D721Med (cell line): ENCODE measurements at regions not wholly inside any gene's neighbourhood (a gene's known extent, or its start where the extent isn't known, plus 50 kb on each side); places are given as distances from the start of the nearest gene placed in this dataset.

ENCODE experiments used
- DNase-seq: peaks from one replicate; pipeline ENCODE4 v3.0.0; 2011; ENCODE audit warnings: low spot score; ENCODE audit not compliant: insufficient read length
- FAIRE-seq: peaks from 2 replicates; lab custom pipeline; 2011; peaks lifted over from hg19 to GRCh38; lab: Jason Lieb, UNC
- TF ChIP-seq, protein P1 (sequence below): IDR thresholded peaks from 2 replicates; pipeline ENCODE4 v1.5.1; 2012; ENCODE audit warnings: mild to moderate bottlenecking, control low read depth; ENCODE audit not compliant: insufficient read depth; ENCODE audit errors: missing control alignments

DNA sequence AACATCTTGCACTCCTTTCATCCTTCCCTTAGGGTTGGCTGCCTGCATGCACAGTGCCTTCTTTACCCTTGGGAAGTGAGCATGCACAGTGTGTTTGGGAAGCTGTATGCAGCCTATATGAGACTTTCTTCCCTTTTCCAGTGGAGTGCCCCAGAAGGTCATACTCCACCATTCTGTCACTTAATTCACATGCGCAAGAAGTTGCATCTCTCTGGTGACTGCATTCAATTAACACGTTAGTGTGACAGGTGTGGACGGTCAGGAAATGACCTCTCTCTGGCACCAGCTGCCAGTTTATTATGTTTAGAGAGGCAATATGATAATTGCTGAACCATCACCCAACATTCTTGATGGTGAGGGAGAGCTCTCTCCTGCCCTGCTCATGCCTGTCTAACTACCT, 770.0 kb downstream of the FLRT2 start:
- TF ChIP-seq, protein P1, sequence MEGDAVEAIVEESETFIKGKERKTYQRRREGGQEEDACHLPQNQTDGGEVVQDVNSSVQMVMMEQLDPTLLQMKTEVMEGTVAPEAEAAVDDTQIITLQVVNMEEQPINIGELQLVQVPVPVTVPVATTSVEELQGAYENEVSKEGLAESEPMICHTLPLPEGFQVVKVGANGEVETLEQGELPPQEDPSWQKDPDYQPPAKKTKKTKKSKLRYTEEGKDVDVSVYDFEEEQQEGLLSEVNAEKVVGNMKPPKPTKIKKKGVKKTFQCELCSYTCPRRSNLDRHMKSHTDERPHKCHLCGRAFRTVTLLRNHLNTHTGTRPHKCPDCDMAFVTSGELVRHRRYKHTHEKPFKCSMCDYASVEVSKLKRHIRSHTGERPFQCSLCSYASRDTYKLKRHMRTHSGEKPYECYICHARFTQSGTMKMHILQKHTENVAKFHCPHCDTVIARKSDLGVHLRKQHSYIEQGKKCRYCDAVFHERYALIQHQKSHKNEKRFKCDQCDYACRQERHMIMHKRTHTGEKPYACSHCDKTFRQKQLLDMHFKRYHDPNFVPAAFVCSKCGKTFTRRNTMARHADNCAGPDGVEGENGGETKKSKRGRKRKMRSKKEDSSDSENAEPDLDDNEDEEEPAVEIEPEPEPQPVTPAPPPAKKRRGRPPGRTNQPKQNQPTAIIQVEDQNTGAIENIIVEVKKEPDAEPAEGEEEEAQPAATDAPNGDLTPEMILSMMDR, result no peak
- FAIRE-seq, result no peak
- DNase-seq, result no peak

DNA sequence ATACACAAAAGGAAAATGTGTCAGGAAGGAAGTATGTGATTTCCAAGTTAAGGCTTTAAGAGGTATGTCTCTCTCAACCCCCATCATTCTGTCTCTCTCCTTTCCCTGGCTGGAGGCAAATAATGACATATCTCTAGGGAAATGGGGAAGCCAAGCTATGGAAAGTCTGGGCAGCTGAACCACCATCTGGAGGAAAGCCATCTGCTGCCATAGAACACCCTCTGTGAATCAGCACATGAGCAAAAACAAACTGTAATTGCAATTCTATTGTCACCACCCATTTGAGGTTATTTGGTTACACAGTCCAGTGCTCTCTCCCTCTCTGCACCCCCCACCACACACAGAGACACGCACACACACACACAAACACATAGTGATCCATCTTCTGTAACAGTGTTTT, 766.2 kb downstream of the FLRT2 start:
- DNase-seq (no peak), FAIRE-seq (peak; percentile 76)
- TF ChIP-seq, protein P1, result no peak

DNA sequence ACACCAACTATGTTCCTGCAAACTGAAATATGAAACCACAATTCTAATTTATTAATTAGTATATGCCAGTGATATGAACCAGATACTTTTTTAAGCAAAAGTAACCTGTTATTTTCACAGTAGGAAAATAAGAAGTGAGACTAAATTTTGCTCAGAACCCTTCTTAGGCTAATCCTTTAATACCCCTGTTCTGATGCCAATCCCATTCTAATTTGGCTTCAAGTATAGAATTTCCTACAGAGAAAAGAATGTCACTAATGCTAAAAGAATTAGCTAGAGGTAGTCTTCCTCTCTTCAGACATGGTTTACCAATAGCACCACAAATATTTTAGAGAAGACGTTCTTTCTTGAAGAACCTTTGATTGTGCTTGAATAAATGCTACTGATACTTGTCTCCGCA, 758.4 kb downstream of the FLRT2 start:
- FAIRE-seq, result no peak

GRCh38 chr14:86279405-86279804, 749.5 kb downstream of the FLRT2 start:
- FAIRE-seq, result no peak

More for the DNA sequence above, 758.4 kb downstream of the FLRT2 start:
- TF ChIP-seq, protein P1, result no peak
- DNase-seq, result no peak

DNA sequence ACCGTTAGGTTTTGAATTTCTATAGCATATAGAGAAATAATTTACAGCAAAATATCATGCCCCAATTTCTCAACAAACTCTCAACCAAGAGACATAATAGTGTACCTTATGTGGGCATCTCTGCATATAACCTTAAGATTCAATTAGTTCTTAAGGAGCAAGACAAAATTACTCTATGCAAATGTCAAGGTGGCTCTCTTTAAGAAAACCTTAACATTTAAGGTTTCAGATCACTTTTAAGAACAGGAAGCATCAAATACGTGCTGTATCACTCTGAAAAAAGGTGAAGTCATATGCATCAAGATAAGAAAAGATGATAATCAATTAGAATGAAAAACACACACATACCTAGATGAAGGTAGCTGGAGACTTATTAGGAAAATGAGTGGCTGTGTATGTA, 728.0 kb downstream of the FLRT2 start:
- FAIRE-seq, result no peak
- TF ChIP-seq, protein P1, result no peak
- DNase-seq, result no peak

More at GRCh38 chr14:86279405-86279804, 749.5 kb downstream of the FLRT2 start:
- TF ChIP-seq, protein P1, result no peak
- no peak for DNase-seq

DNA sequence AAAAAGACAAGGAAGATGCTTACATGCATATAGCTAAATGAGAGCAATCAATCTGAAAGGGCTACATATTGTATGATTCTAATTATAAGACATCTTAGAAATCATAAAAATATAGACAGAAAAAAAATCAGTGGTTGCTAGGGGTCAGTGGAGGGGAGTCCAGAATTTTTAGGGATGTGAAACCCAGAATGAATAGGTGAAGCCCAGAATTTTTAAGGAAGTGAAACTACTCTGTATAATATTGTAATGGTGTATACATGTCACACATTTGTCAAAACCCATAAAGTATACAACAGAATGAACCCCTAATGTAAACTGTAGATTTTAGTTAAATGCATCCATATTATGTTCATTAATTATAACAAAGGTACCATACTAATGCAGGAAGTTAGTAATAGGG, 713.2 kb downstream of the FLRT2 start:
- no peak for FAIRE-seq
- TF ChIP-seq, protein P1, result no peak
- no peak for DNase-seq

- DNase-seq, result no peak
- TF ChIP-seq, protein P1, result no peak
- FAIRE-seq, result no peak
These were observed 707.8 kb downstream of the FLRT2 start for GRCh38 chr14:86237733-86238132.
